Thoracic aorta (tissue), 2 donors: ENCODE measurements at regions not wholly inside any gene's neighbourhood (a gene's known extent, or its start where the extent isn't known, plus 50 kb on each side); places are given as distances from the start of the nearest gene placed in this dataset.

Source experiments
- ATAC-seq: fragments of 150-250 bp; one replicate; pipeline ENCODE4 v1.8.0; 2017; ENCODE audit warnings: low read depth; ENCODE audit not compliant: insufficient number of reproducible peaks, low FRiP score
- DNase-seq: peaks from one replicate; pipeline ENCODE4 v3.0.0-alpha.2; 2020; ENCODE audit warnings: low spot score
- H3K27ac ChIP-seq, 2 donors: fragments of 200-600 bp; sonication (generic); 1 replicate in 1 of 2; 2 replicates in 1 of 2; pipeline ENCODE4 v1.5.1; 2016; ENCODE audit warnings: mild to moderate bottlenecking in 2 of 2, moderate library complexity in 2 of 2
- H3K27me3 ChIP-seq: fragments of 200-600 bp; sonication (generic); replicated peaks from 2 replicates; pipeline ENCODE4 v1.6.0; 2016; ENCODE audit warnings: mild to moderate bottlenecking; ENCODE audit not compliant: insufficient read depth
- H3K36me3 ChIP-seq: fragments of 200-600 bp; sonication (generic); one replicate; pipeline ENCODE4 v1.5.1; 2016
- H3K4me1 ChIP-seq, 2 donors: fragments of 200-600 bp; sonication (generic); 1 replicate in 1 of 2; 2 replicates in 1 of 2; pipeline versions ENCODE4 v1.5.1 to v1.6.0; 2016; ENCODE audit warnings: low read depth in 2 of 2, mild to moderate bottlenecking in 1 of 2; ENCODE audit not compliant: control insufficient read depth in 1 of 2
- H3K4me3 ChIP-seq: fragments of 200-600 bp; sonication (generic); 2 replicates; pipeline ENCODE4 v1.5.1; 2016; ENCODE audit warnings: mild to moderate bottlenecking
- H3K9me3 ChIP-seq: fragments of 200-600 bp; sonication (generic); 2 replicates; pipeline ENCODE4 v1.5.1; 2016
- CTCF ChIP-seq: fragments of 200-600 bp; sonication (generic); IDR thresholded peaks from one replicate; pipeline ENCODE4 v1.5.1; 2019; ENCODE audit warnings: antibody characterized with exemption

GRCh38 chr9:1129382-1129781 is 79.2 kb downstream of the DMRT2 start:
- no peaks in the 10 kb centered on the region for H3K4me1 ChIP-seq
- H3K27me3 ChIP-seq = no peaks in the 10 kb centered on the region
- no peaks in the 10 kb centered on the region for H3K36me3 ChIP-seq
- TF ChIP-seq CTCF = no peak
- no peak for DNase-seq
- no peak overlapping the region for H3K27ac ChIP-seq
- H3K4me3 ChIP-seq = no peak overlapping the region
- ATAC-seq = no peak
- no peaks in the 10 kb centered on the region for H3K9me3 ChIP-seq

- Histone ChIP-seq H3K36me3 (no peaks in the 10 kb centered on the region), H3K4me1 (no peaks in the 10 kb centered on the region), H3K9me3 (no peaks in the 10 kb centered on the region), H3K27me3 (no peaks in the 10 kb centered on the region), H3K4me3 (no peak overlapping the region), H3K27ac (no peak overlapping the region)
- no peak for TF ChIP-seq CTCF
- ATAC-seq (no peak), DNase-seq (no peak)
Measured at GRCh38 chr9:1140057-1140456, 89.9 kb downstream of the DMRT2 start.

GRCh38 chr9:1151691-1152090 is 101.5 kb downstream of the DMRT2 start:
- Histone ChIP-seq H3K9me3 (no peaks in the 10 kb centered on the region), H3K4me3 (no peak overlapping the region), H3K27me3 (no peaks in the 10 kb centered on the region), H3K27ac (no peak overlapping the region), H3K4me1 (no peaks in the 10 kb centered on the region), H3K36me3 (no peaks in the 10 kb centered on the region)
- no peak for TF ChIP-seq CTCF
- ATAC-seq = no peak
- DNase-seq = no peak

GRCh38 chr9:1152171-1152570 is 102.0 kb downstream of the DMRT2 start:
- Histone ChIP-seq H3K36me3 (no peaks in the 10 kb centered on the region), H3K27me3 (no peaks in the 10 kb centered on the region), H3K4me1 (no peaks in the 10 kb centered on the region), H3K4me3 (no peak overlapping the region), H3K27ac (no peak overlapping the region), H3K9me3 (no peaks in the 10 kb centered on the region)
- DNase-seq (no peak), ATAC-seq (no peak)
- TF ChIP-seq CTCF = no peak

GRCh38 chr9:1154739-1155138 is 104.6 kb downstream of the DMRT2 start:
- no peaks in the 10 kb centered on the region for H3K4me1 ChIP-seq
- no peaks in the 10 kb centered on the region for H3K9me3 ChIP-seq
- no peak for ATAC-seq
- H3K36me3 ChIP-seq = no peaks in the 10 kb centered on the region
- DNase-seq = no peak
- TF ChIP-seq CTCF = no peak
- no peaks in the 10 kb centered on the region for H3K27me3 ChIP-seq
- H3K27ac ChIP-seq = no peak overlapping the region
- H3K4me3 ChIP-seq = no peak overlapping the region
